NCI-H2081 treated with DMSO at 0.1 percent for 48 hours (cell line): ENCODE measurements at regions not wholly inside any gene's neighbourhood (a gene's known extent, or its start where the extent isn't known, plus 50 kb on each side); places are given as distances from the start of the nearest gene placed in this dataset.

Source experiments
- DNase-seq: peaks from one replicate; lab custom pipeline; 2025; lab: John Stamatoyannopoulos, UW

DNA sequence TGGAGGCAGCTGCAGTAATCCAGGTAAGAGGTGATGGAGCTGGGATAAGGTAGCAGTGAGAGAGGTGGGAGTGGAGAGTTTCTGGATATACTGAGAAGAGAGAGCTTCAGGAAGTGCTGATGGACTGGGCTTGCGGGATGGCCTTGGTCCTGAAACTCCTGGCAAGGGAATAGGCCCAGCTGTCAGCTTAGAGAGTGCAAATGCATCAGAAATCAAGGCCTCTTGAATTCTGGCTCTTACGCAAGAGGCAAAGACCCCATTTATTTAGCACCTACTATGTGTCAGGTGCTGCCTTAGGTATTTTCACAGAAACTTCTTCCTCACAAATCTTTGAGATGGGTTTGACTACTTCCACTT, 227.2 kb upstream of the MAP3K1 start:
- DNase-seq, result no peak

DNA sequence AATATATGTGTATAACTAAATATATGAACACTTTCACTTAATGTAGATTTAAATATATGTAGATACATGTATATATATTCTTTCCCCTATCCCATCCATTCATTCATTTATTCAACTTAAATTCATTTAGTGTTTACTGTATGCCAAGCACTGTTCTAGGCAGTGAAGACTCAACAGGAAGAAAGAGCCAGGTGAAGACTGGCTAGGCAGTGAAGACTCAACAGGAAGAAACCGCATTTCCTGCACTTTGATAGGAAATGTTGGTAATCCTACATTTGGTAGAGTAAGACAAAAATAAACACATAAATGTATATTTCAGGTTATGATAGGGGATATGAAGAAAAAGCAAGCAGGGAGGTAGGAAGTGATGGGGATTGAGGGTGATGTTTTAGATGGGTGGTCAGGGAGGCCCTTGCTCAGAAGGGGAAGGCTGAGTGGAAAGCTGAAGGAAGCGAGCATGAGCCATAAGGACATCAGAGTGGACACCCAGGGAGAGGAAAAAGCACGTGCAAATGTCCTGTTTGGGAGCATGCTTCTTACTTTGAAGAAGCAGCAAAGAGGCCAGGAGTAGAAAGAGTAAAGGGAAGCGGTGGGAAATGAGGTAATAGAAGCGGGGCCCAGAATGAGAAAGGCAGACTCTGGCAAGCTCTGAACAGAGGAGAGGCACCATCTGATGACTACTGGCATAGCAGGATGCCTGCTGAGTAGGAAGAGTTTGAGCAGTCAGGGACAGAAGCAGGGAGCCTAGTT, 227.8 kb upstream of the MAP3K1 start:
- no peak for DNase-seq

DNA sequence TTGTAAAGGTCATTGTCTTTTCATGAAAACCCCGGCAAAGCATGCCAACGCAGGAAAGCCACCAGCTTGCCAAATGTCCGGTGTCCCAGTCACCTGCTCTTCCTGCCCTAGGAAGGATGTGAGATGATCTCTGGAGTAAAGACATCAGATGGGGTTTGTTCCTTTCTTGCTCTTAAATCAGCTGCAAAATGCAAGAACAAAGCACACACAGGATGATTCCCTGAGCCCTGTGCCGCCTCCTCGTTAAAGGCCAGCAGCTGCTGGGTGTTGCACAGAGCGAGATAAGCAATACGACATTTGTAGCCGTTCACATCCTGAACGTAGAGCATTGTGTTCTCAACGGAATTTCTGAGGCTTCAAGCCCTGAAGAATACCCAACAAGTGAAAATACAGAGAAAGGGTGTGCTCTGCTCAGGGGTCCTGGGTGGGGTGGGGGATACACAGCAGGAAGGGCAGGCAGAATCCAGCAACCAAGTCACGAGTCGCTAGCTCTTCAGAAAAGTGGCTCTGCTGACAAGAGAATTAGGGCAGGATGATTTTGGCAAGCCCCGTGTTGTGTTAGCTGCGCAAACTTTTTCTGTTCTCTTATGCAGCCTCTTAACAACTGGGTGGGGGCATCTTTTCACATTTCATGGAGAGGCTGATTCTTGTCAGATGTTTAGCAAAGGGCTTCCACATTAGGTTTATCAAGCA, 229.2 kb upstream of the MAP3K1 start:
- peak; percentile 16 for DNase-seq

DNA sequence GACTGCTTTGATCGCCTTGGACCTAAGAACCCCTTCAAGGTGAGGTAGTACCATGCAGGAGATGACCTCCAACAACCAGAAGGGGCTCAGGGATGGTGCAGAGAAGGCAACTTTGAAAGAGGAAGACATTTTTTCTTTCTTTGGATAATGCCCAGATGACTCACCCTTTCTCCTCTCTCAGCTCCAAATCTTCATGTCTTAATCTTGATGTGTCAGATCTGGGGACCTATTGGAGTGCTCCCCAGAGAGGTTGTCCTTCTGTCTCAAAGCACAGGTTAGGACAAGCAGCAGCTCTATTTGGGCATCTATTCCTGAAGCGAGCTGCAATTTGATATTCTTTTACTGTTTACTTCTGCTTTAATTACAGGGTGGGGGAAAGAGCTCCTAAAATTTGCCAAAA, 229.9 kb upstream of the MAP3K1 start:
- no peak for DNase-seq

DNA sequence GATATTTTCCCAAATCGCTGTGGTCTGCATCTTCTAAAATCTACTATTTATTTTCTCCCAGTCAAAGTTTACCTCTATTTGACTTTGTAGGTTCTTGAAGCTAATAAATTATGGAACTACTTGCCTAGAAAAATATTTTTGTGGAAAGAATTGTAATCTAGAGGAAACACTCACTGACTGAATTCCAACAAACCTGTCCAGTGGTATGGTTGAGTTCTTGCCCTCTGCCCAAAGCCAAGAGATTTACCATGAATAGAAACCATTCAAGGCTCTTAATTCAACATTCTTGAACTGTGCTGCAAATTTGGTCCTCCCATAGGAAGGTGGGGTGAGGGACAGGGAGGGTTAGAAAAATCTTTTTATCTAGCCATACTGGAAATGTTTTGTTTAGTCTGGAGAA, 233.9 kb upstream of the MAP3K1 start:
- no peak for DNase-seq

- DNase-seq, result no peak
These were observed 234.5 kb upstream of the MAP3K1 start for GRCh38 chr5:56580864-56581263.

DNA sequence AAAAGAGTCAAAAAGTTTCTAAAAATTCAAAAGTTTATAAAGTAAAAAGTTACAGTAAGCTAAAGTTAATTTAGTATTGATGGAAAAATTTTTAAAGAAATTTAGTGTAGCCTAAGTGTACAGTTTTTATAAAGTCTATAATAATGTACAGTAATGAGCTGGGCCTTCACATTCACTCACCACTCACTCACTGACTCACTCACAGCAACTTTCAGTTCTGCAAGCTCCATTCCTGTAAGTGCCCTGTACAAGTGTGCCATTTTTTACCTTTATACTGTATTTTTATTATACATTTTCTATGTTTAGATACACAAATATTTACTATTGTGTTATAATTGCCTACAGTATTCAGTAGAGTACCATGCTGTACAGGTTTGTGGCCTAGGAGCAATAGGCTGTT, 239.5 kb upstream of the MAP3K1 start:
- no peak for DNase-seq

DNA sequence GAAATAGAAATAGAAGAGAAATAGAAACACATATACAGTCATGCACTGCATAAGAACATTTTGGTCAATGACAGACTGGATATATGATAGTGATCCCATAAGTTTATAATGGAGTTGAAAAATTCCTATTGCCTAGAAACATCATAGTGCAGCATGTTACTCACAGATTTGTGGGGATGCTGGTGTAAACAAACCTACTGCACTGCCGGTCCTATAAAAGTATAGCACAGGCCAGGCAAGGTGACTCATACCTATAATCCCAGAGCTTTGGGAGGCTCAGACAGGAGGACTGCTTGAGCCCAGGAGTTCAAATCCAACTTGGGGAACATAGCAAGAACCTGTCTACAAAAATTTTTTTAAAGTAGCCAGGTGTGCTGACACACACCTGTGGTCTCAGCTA, 240.6 kb upstream of the MAP3K1 start:
- DNase-seq, result no peak

DNA sequence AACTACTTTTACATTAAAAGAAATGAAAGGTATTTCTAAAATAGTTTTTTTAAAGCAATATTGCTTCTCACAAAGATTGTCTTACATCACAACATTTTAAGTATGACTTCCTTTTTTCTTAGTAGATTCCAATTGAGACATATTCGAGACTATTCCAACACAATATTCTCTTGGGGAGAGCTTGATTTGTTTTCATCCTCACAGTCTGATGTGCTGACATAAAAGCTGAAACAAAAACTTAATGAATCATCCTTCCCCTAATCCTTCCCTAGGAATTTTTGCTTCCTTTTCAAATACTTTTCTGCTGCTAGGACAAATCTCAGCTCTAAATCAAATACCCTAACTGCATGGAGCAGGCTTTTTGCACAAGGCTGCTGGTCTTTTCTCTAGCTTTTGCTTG, 245.8 kb upstream of the MAP3K1 start:
- DNase-seq, result no peak

GRCh38 chr5:56569076-56569475, 246.3 kb upstream of the MAP3K1 start:
- no peak for DNase-seq

GRCh38 chr5:56567278-56567677, 248.1 kb upstream of the MAP3K1 start:
- no peak for DNase-seq

DNA sequence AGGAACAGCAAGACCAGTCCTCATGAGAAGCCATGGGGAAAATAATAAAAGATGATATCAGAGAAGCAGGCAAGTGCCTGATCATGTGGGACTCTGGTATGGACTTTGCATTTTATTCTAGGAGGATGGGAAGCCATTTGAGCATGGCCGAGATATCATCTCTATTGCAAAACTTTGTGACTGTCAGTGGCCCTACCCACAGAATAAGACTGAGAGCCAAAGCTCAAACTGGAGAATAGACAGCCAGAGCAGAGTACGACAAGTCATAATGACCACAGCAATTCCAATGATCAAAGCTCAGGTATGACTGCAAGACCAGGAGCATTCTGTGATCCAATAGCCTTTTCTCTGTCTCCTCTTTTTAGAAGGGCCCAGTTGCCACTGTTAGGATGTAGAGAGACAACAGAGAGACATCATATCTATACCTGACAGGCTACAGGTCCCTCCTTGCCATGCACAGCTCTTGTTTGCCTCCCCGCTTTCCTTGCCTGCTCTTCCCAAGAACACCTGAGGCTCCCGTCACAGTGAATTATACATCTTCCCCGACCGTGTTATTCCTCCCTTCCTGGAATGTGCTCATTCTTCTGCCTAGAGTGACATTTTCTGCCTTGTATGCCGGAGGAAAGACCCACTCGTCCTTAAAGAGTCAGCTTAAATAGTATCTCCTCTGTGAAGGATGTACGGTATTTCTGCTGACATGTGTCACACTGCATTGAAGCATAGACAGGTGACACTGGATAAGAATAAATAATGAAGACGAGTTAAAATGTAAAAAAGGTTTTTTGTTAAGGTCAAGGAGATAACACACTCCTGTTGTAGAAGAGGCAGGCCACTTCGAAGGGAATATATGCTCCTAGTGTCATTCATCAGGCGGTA, 248.7 kb upstream of the MAP3K1 start:
- DNase-seq, result no peak

GRCh38 chr5:56565644-56566043, 249.7 kb upstream of the MAP3K1 start:
- DNase-seq, result no peak

- DNase-seq, result no peak
These were observed 250.1 kb upstream of the MAP3K1 start for GRCh38 chr5:56565283-56565615.

DNA sequence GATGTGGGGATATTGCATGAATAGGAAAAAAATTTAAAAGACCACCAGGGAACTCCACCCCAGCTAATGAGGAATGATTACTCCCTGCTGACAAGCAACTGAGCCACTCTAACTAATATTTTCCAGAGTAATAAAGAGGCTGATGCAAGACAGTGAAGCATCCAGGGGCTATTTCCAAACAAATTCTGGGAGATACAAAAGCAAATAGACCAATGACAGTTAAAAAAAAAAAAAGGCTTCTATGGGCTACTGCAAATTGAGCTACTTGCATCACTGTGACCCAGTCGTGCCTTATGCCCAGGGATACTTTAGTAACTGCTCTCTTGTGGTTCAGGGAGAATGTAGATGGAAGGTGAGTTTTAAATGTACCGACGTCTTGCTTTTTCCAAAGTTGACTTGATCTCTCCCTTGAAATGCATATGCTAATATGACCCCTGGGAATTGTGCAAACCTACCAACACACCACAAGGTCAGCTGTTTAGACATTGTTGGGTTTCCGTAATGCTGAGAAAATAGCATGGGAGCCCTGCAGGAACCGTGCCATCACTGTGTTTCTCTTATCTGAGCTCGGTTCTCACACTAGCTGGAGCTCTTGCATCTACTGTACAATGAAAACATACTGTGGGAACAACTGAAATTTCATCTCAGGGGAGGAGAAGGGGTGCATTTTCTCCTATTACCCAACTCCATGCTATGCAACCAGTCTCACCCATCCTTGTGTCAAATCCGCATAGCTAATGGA, 250.6 kb upstream of the MAP3K1 start:
- no peak for DNase-seq

DNA sequence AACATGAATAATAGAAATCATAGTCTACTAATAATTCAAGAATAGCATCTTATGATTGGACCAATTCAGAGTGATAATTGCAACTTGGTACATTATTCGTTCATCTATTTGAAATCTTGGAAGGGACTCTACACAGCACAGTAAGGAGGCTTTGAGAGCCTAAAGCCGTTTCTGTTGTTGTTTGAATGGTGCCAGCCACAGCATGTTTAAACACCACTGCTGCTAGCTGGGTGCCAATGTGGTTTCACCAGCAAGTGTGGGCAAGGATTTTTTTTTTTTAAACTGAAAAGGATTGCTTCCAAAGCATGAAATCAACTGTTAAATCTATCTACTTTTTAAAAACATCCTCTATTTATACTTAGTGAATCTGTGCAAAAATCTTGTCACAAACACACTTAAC, 253.9 kb upstream of the MAP3K1 start:
- DNase-seq, result no peak

- DNase-seq, result no peak
These were observed 257.1 kb upstream of the MAP3K1 start for GRCh38 chr5:56558131-56558745.

GRCh38 chr5:56557198-56557597, 258.2 kb upstream of the MAP3K1 start:
- no peak for DNase-seq

DNA sequence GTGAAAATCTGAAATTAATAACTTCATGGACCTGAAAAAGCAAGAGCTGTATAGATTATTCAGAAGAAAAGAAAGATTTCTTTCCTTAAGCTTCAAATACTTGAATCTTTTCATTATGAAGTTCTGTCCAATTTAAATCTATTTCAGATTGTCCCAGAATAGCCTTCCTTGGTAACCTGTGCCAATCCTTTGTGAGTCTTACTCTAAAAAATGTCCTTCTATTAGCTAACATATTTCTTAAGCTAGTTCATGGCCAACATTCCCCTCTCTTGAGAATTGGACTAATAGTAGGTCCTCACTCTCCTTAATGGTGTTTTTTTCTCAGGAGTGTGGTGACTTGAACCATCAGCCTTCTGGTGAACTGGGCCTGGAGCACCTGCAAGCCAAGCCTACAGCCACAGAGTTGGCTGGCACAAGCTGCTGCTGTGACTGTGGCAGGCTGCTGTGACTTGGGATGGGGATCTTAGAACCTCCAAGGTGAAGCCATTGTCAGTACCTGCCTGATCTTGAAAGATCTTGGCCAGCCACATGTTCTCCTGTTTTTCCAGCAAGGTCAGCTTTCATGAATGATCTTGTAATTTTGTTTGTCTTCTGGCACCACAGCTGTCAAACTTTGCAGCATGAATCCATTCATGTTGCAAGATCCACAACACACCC, 262.6 kb upstream of the MAP3K1 start:
- no peak for DNase-seq

- no peak for DNase-seq
These were observed 265.1 kb upstream of the MAP3K1 start for GRCh38 chr5:56550227-56550626.

GRCh38 chr5:56549096-56549886, 266.1 kb upstream of the MAP3K1 start:
- DNase-seq, result no peak
